Gastroesophageal sphincter (tissue), 4 donors: ENCODE measurements at regions not wholly inside any gene's neighbourhood (a gene's known extent, or its start where the extent isn't known, plus 50 kb on each side); places are given as distances from the start of the nearest gene placed in this dataset.

Source experiments
- ATAC-seq: fragments of 150-250 bp; one replicate; pipeline ENCODE4 v1.9.1; 2016; ENCODE audit warnings: mild to moderate bottlenecking, moderate library complexity
- H3K27ac ChIP-seq, 4 donors: fragments of 200-600 bp; sonication (generic) in 3 of 4; 1 replicate in 3 of 4; 2 replicates in 1 of 4; pipeline ENCODE4 v1.5.1; 2016 to 2019
- H3K27me3 ChIP-seq: fragments of 200-600 bp; sonication (generic); one replicate; pipeline ENCODE4 v1.5.1; 2019
- H3K36me3 ChIP-seq, 2 donors: fragments of 200-600 bp; sonication (generic); one replicate each; pipeline ENCODE4 v1.5.1; 2019; ENCODE audit warnings: control low read depth in 1 of 2
- H3K4me1 ChIP-seq, 3 donors: fragments of 200-600 bp; sonication (generic); 1 replicate in 2 of 3; 2 replicates in 1 of 3; pipeline ENCODE4 v1.5.1; 2016 to 2019; ENCODE audit warnings: control low read depth in 2 of 3
- H3K4me3 ChIP-seq, 2 donors: fragments of 200-600 bp; sonication (generic); one replicate each; pipeline ENCODE4 v1.5.1; 2019; ENCODE audit warnings: mild to moderate bottlenecking in 1 of 2, moderate library complexity in 1 of 2
- H3K9me3 ChIP-seq, 3 donors: fragments of 200-600 bp; sonication (generic); one replicate each; pipeline ENCODE4 v1.5.1; 2017 to 2019; ENCODE audit warnings: control low read depth in 2 of 3
- CTCF ChIP-seq, 4 experiments: fragments of 200-600 bp in 2 of 4; fragments of 450-650 bp in 2 of 4; sonication (generic) in 1 of 4; IDR thresholded peaks; one replicate each; pipeline ENCODE4 v1.5.1; 2017 to 2019; ENCODE audit warnings: antibody characterized with exemption in 4 of 4, mild to moderate bottlenecking in 2 of 4, moderate library complexity in 2 of 4
- EP300 ChIP-seq: sonication (generic); formaldehyde crosslinking; IDR thresholded peaks from one replicate; pipeline ENCODE4 v1.6.1; 2017; ENCODE audit warnings: antibody characterized with exemption, mild to moderate bottlenecking
- POLR2A ChIP-seq, 2 donors: fragments of 450-650 bp; IDR thresholded peaks; one replicate each; pipeline ENCODE4 v1.6.1; 2017; ENCODE audit warnings: antibody characterized with exemption in 2 of 2, mild to moderate bottlenecking in 2 of 2, moderate library complexity in 1 of 2
- POLR2AphosphoS5 ChIP-seq: sonication (generic); formaldehyde crosslinking; IDR thresholded peaks from one replicate; pipeline ENCODE4 v1.6.1; 2017; ENCODE audit warnings: antibody characterized with exemption
- WGBS, 2 donors: methylation state at CpG; one replicate each; pipeline ENCODE4 v1.1.5; 2018; ENCODE audit warnings: low coverage in 1 of 2; 5-methylcytosine and 5-hydroxymethylcytosine counted together

GRCh38 chrX:124239911-124240310 lies 92.5 kb upstream of the TEX13D start:
- H3K27ac ChIP-seq: peak overlapping the region in 3 of 4 donors; percentile 50 to 78 (median 76)
- H3K9me3 ChIP-seq: no peaks in the 10 kb centered on the region
- no peak for ATAC-seq
- H3K4me1 ChIP-seq: peaks cover 0 to 36% (median 0%) of the 10 kb centered on the region in 3 donors
- 62 to 75% methylated on average over 4 to 6 of the region's 6 CpGs for WGBS, 2 donors
- no peak overlapping the region for H3K4me3 ChIP-seq
- TF ChIP-seq POLR2AphosphoS5 (no peak), CTCF (IDR thresholded peaks at IDR 0.05) (no peak), EP300 (no peak), POLR2A (IDR thresholded peaks at IDR 0.05) (no peak)
- no peaks in the 10 kb centered on the region for H3K27me3 ChIP-seq
- H3K36me3 ChIP-seq: no peaks in the 10 kb centered on the region

DNA sequence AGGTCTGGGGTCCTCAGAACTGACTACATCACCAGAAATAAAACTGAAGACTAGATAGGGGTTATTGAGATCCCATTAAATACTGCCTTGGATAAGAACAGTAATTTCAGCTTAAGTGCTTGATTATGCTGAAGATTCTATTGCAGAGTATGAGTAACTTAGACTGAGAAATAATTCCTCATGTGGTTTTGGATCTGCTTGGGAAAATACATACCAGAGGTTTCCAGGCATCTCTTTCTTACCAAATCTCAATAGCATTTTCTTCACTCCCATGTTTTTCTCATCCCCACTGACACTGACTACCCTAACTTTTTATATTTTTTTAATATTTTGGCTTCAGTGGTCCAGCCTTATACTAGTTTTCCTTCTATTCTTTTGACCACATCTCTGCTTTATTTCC lies 92.0 kb upstream of the TEX13D start:
- peak overlapping the region in 3 of 4 donors; percentile 50 to 78 (median 76) for H3K27ac ChIP-seq
- TF ChIP-seq POLR2A (IDR thresholded peaks at IDR 0.05) (no peak), POLR2AphosphoS5 (no peak), CTCF (IDR thresholded peaks at IDR 0.05) (no peak), EP300 (no peak)
- H3K27me3 ChIP-seq: no peaks in the 10 kb centered on the region
- H3K36me3 ChIP-seq: no peaks in the 10 kb centered on the region
- no peak overlapping the region for H3K4me3 ChIP-seq
- H3K9me3 ChIP-seq: no peaks in the 10 kb centered on the region
- peaks cover 0 to 38% (median 0%) of the 10 kb centered on the region in 3 donors for H3K4me1 ChIP-seq
- ATAC-seq: no peak

DNA sequence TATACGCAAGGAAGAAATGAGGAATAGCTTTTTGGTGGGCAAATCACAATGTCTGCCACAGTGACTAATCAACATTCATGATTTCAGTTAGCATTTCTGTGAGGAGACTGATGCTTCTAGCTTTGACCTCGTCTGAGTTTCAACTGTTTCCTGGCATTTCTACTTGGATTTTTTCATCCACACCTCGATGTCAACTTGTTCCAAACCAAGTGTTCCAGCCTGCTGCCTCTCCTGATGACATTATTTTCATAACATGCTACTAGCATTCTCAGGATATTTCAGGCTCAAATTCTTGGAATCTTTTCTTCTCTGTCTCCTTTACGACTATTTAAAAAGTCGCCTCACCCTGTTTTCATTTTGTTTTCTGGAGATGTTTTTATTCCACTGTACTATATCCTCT lies 90.3 kb upstream of the TEX13D start:
- ATAC-seq: peak; percentile 47
- Histone ChIP-seq H3K4me3 (no peak overlapping the region), H3K27me3 (no peaks in the 10 kb centered on the region), H3K9me3 (no peaks in the 10 kb centered on the region), H3K4me1 (peaks cover 0 to 41% (median 0%) of the 10 kb centered on the region in 3 donors), H3K36me3 (no peaks in the 10 kb centered on the region), H3K27ac (peak overlapping the region; percentile 61 to 80 (median 77))
- 31 to 35% methylated on average over 5 of the region's 5 CpGs for WGBS, 2 donors
- no peak for TF ChIP-seq CTCF (IDR thresholded peaks at IDR 0.05)
- peak; percentile 42 for TF ChIP-seq POLR2AphosphoS5
- no peak for TF ChIP-seq EP300
- TF ChIP-seq POLR2A (IDR thresholded peaks at IDR 0.05): no peak

- 83 to 100% methylated on average over 1 of the region's 1 CpG for WGBS, 2 donors
- ATAC-seq: no peak
- Histone ChIP-seq H3K4me3 (no peak overlapping the region), H3K4me1 (peaks cover 0 to 14% (median 0%) of the 10 kb centered on the region in 3 donors), H3K9me3 (no peaks in the 10 kb centered on the region), H3K27ac (peak overlapping the region in 1 of 4 donors; percentile 16), H3K27me3 (no peaks in the 10 kb centered on the region), H3K36me3 (no peaks in the 10 kb centered on the region)
- no peak for TF ChIP-seq CTCF (IDR thresholded peaks at IDR 0.05)
- no peak for TF ChIP-seq EP300
- TF ChIP-seq POLR2A (IDR thresholded peaks at IDR 0.05): no peak
- TF ChIP-seq POLR2AphosphoS5: no peak
Measured at GRCh38 chrX:124249345-124249744, 83.1 kb upstream of the TEX13D start.

- peak overlapping the region in 3 of 4 donors; percentile 4 to 64 (median 18) for H3K27ac ChIP-seq
- no peaks in the 10 kb centered on the region for H3K27me3 ChIP-seq
- peaks cover 0 to 11% (median 0%) of the 10 kb centered on the region in 3 donors for H3K4me1 ChIP-seq
- no peaks in the 10 kb centered on the region for H3K36me3 ChIP-seq
- TF ChIP-seq EP300 (no peak), CTCF (IDR thresholded peaks at IDR 0.05) (no peak), POLR2AphosphoS5 (no peak), POLR2A (IDR thresholded peaks at IDR 0.05) (no peak)
- ATAC-seq: no peak
- H3K4me3 ChIP-seq: no peak overlapping the region
- no peaks in the 10 kb centered on the region for H3K9me3 ChIP-seq
Measured at GRCh38 chrX:124250835-124251437, 81.5 kb upstream of the TEX13D start.
